D341Med (cell line): ENCODE measurements at regions not wholly inside any gene's neighbourhood (a gene's known extent, or its start where the extent isn't known, plus 50 kb on each side); places are given as distances from the start of the nearest gene placed in this dataset.
A peak's percentile ranks its signal among the peaks of the same experiment; 100 is the strongest.

Experiments used
- DNase-seq: peaks from one replicate; pipeline ENCODE4 v3.0.0; 2012; ENCODE audit warnings: low spot score

GRCh38 chr4:136412708-136413107 is 1119.6 kb downstream of the PCDH18 start:
- DNase-seq: no peak

DNA sequence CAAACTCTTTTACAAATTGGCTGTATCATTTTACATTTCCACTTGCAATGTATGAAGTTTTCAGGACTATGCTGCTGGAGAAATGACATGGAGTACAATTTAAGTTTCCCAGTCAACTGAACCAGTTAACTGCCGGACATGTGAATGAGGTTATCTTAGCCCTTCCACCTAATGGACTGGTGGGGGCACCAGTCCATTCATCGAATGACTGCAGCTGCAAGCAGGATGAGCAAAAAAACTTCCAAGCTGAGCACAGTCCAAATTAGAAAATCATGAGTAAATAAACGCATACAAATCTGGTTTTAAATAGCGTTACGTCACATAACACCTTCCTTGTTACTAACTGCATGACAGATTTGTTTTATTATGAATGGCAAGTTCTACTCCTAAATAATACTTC is 1131.5 kb downstream of the PCDH18 start:
- no peak for DNase-seq

GRCh38 chr4:136395212-136395722 is 1137.0 kb downstream of the PCDH18 start:
- no peak for DNase-seq

GRCh38 chr4:136392576-136392975 is 1139.7 kb downstream of the PCDH18 start:
- DNase-seq: no peak

GRCh38 chr4:136390824-136391223 is 1141.5 kb downstream of the PCDH18 start:
- DNase-seq: no peak

DNA sequence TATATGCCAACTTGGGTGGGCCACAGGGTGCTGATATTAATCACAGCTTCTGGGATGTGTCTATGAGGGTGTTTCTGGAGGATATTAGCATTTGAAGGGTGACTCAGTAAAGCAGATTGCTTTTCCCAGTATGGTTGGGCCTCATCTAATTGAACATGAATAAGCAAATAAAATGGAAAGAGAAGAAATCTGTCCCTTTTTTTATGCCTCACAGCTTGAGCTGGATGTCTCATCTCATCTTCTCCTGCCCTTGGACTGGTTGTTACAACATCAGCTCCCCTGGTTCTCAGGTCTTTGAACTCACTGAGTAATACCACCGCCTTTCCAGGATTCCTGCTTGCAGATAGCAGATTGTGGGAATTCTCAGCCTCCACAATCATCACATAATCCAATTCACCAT is 1149.2 kb downstream of the PCDH18 start:
- DNase-seq: no peak

GRCh38 chr4:136371231-136371630 is 1161.1 kb downstream of the PCDH18 start:
- DNase-seq: no peak

DNA sequence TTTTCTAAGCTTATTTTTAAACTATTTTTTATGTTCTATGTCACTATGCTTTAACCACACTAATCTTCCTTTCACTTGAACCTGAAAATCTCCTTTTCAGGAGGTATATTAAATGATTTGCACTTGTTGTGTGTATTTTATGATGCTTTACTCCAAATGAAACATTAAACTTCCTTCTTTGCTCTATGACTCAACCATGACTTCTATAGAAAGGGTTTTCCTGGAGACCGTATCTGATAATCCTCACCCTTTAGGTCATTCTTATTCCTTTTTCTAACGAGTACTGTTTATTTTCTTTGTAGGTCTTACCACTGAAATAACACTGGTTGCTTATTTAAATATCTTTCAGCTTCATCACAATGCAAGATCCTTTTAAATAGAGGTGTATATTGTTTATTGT is 1163.2 kb downstream of the PCDH18 start:
- DNase-seq: no peak

GRCh38 chr4:136357556-136357955 is 1174.7 kb downstream of the PCDH18 start:
- DNase-seq: no peak

GRCh38 chr4:136355970-136356369 is 1176.3 kb downstream of the PCDH18 start:
- no peak for DNase-seq

DNA sequence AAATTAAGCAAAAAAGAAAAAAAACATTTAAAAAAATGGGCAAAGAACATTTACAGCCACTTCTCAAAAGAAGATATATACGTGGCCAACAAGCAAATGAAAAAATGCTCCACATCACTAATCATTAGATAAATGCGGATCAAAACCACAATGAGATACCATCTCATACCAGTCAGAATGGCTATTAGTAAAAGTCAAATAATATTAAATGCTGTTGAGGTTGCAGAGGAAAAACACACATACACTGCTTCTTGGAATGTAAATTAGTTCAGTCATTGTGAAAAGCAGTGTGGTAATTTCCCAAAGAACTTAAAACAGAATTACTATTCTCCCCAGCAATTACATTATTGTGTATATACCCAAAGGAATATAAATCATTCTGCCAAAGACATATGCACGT is 1189.0 kb downstream of the PCDH18 start:
- no peak for DNase-seq

DNA sequence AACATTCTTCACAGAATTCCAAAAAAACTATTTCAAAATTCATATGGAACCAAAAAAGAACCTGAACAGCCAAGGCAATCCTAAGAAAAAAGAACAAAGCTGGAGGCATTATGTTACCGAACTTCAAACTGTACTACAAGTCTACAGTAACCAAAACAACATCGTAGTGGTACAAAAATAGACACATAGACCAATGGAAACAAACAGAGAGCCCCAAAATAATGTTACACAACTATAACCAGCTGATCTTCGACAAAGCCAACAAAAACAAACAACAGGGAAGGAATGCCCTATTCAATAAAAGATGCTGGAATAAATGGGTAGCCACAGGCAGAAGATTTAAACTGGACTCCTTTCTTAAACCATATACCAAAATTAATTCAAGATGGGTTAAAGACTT is 1189.6 kb downstream of the PCDH18 start:
- DNase-seq: no peak

GRCh38 chr4:136337216-136337615 is 1195.1 kb downstream of the PCDH18 start:
- no peak for DNase-seq

DNA sequence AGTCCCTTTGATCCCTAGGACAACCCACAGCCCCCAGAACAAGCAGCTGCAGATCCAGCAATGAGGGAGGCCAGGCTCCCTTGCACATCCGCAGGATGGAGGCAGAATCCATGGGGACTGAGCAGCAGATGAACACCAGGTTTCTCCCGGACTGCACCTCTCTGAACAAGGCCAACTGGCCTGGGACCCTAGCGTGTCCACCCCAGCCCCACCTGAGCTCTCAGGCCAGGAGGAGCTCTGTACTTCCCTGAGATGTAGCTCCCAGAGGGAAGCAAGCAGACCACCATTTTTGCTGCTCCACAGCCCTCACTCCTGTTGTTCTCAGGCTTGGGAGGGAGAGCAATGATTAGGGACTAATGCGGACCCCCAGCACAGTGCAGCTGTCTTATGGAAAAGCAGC is 1195.8 kb downstream of the PCDH18 start:
- DNase-seq: no peak

- peak; percentile 22 for DNase-seq
Measured at GRCh38 chr4:136329042-136329662, 1203.1 kb downstream of the PCDH18 start.

GRCh38 chr4:136328131-136328530 is 1204.2 kb downstream of the PCDH18 start:
- no peak for DNase-seq

- DNase-seq: no peak
Measured at GRCh38 chr4:136320465-136320813, 1211.9 kb downstream of the PCDH18 start.

GRCh38 chr4:136319789-136320464 is 1212.4 kb downstream of the PCDH18 start:
- no peak for DNase-seq

GRCh38 chr4:136316961-136317360 is 1215.3 kb downstream of the PCDH18 start:
- no peak for DNase-seq

DNA sequence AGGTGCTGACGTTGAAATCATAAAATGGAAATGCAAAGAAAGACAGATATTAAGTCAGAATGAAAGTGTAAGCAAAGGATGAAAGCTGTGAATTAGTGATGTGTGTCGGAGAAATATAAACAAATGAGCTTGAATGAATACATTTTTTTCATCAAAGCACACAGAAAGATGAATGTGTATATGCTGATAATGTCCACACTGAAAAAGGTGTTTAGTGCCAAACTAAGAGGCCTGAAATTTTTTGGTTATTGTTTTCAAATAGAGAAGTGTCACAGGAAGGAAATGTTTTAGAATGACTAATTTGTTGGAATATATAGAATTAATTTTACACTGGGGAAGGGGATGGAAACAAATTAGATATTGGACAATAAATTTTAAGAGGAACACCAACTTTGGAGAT is 1217.6 kb downstream of the PCDH18 start:
- no peak for DNase-seq

DNA sequence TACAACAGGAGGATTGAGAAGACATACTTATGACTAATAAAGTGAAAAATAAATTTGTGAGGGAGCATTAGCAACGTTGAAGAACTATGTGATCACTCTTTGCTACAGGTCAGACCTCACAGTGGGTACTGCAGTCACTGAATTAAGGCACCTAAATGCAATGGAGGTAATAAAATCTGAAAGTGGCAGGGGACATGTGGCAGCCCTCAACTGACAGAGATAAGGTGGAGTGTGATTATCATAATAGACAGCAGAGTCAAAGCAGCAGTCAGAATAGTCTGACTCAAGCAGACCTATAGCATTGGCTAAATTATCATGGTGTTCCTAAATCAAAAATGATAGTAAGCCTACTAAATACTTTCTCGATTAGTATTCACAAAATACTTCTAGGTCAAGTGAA is 1220.5 kb downstream of the PCDH18 start:
- no peak for DNase-seq

DNA sequence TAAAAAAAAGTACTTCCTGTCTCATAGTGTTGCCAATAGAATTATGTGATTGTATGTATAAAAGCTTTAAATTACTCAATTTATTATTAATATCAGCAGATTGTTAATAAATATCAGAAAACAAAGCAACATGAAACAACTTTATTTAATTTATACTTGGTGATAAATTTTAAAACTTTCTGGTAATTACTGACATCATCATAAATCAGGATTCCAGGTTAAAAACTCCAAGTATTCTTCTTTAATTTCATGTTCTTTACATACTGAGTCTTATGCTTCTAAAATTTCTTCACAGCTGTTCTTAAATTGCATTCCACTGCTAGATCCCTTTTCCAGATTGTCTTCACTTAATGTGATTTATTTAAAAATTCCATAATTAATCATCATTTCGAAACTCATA is 1224.5 kb downstream of the PCDH18 start:
- no peak for DNase-seq

GRCh38 chr4:136306361-136306760 is 1225.9 kb downstream of the PCDH18 start:
- no peak for DNase-seq

DNA sequence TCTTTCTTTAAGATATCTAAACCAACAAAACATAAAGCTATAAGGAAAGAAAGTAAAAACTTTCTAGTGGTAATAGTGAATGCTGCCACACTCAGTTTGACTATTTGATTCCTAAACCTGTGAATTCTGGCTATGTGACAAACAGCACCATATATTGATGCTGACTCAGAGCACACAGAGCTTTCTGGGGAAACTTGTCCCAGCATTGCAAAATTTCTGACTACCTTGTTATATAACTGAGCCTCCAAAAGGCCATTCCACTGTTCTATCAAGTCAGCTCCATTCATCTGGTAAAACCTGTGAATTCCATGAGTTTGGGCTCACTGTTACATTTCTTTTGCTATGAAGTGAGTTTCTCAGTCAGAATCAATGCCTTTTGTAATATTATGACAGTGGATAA is 1229.7 kb downstream of the PCDH18 start:
- no peak for DNase-seq
